ENCODE measurements at regions not wholly inside any gene's neighbourhood (a gene's known extent, or its start where the extent isn't known, plus 50 kb on each side); places are given as distances from the start of the nearest gene placed in this dataset.

- no peaks in the 10 kb centered on the region for H3K36me3 ChIP-seq (ENCODE audit: insufficient read depth, low read length)
- Mint-ChIP-seq H3K27me3 (ENCODE audit: low read depth, unreplicated experiment) (no peaks in the 10 kb centered on the region), H3K4me1 (ENCODE audit: low read depth, unreplicated experiment) (peaks cover 5% of the 10 kb centered on the region), H3K36me3 (ENCODE audit: low read depth, unreplicated experiment) (no peaks in the 10 kb centered on the region), H3K9me3 (ENCODE audit: unreplicated experiment) (no peaks in the 10 kb centered on the region), H3K4me3 (ENCODE audit: unreplicated experiment) (no peak overlapping the region), H3K27ac (ENCODE audit: unreplicated experiment) (no peak overlapping the region)
- no peaks in the 10 kb centered on the region for H3K79me2 ChIP-seq (ENCODE audit: insufficient read depth, low read length)
- H3K4me1 ChIP-seq (ENCODE audit: insufficient read depth, low read length) = no peaks in the 10 kb centered on the region
- H3K9me3 ChIP-seq (ENCODE audit: insufficient read depth, low read depth, low read length) = no peaks in the 10 kb centered on the region
- H3K9ac ChIP-seq (ENCODE audit: low read length) = no peak overlapping the region
- no peak overlapping the region for H3K27ac ChIP-seq (ENCODE audit: low read depth, low read length)
- H3K27me3 ChIP-seq (ENCODE audit: insufficient read depth, low read length) = no peaks in the 10 kb centered on the region
- FAIRE-seq (no peak), DNase-seq (ENCODE audit: low read depth) (no peak)
- TF ChIP-seq EZH2 (IDR thresholded peaks at IDR 0.05; ENCODE audit: insufficient read depth, low read length) (no peak), CTCF (IDR thresholded peaks at IDR 0.05; ENCODE audit: insufficient read depth, low read depth, low read length) (no peak)
- H3K4me3 ChIP-seq (ENCODE audit: insufficient read depth, low read depth, low read length) = no peak overlapping the region
- no peak overlapping the region for H3K4me2 ChIP-seq (ENCODE audit: low read length)
- H4K20me1 ChIP-seq (ENCODE audit: insufficient read depth, low read length) = no peaks in the 10 kb centered on the region
- peak overlapping the region; percentile 34 for H2AFZ ChIP-seq (ENCODE audit: low read depth, low read length)
These were observed 1445.1 kb upstream of the TENM3 start for GRCh38 chr4:180798036-180798577.

- Mint-ChIP-seq H3K27ac (ENCODE audit: unreplicated experiment) (no peak overlapping the region), H3K9me3 (ENCODE audit: unreplicated experiment) (no peaks in the 10 kb centered on the region), H3K27me3 (ENCODE audit: low read depth, unreplicated experiment) (no peaks in the 10 kb centered on the region), H3K4me1 (ENCODE audit: low read depth, unreplicated experiment) (peaks cover 5% of the 10 kb centered on the region), H3K4me3 (ENCODE audit: unreplicated experiment) (no peak overlapping the region), H3K36me3 (ENCODE audit: low read depth, unreplicated experiment) (no peaks in the 10 kb centered on the region)
- H3K4me3 ChIP-seq (ENCODE audit: insufficient read depth, low read depth, low read length) = no peak overlapping the region
- H3K4me1 ChIP-seq (ENCODE audit: insufficient read depth, low read length) = no peaks in the 10 kb centered on the region
- no peaks in the 10 kb centered on the region for H3K79me2 ChIP-seq (ENCODE audit: insufficient read depth, low read length)
- no peak overlapping the region for H3K4me2 ChIP-seq (ENCODE audit: low read length)
- H3K27ac ChIP-seq (ENCODE audit: low read depth, low read length) = no peak overlapping the region
- H3K9me3 ChIP-seq (ENCODE audit: insufficient read depth, low read depth, low read length) = no peaks in the 10 kb centered on the region
- H2AFZ ChIP-seq (ENCODE audit: low read depth, low read length) = no peak overlapping the region
- no peak for TF ChIP-seq EZH2 (IDR thresholded peaks at IDR 0.05; ENCODE audit: insufficient read depth, low read length)
- TF ChIP-seq CTCF (IDR thresholded peaks at IDR 0.05; ENCODE audit: insufficient read depth, low read depth, low read length) = no peak
- FAIRE-seq = no peak
- DNase-seq (ENCODE audit: low read depth) = no peak
- no peaks in the 10 kb centered on the region for H3K36me3 ChIP-seq (ENCODE audit: insufficient read depth, low read length)
- H4K20me1 ChIP-seq (ENCODE audit: insufficient read depth, low read length) = no peaks in the 10 kb centered on the region
- H3K9ac ChIP-seq (ENCODE audit: low read length) = no peak overlapping the region
- H3K27me3 ChIP-seq (ENCODE audit: insufficient read depth, low read length) = no peaks in the 10 kb centered on the region
These were observed 1443.4 kb upstream of the TENM3 start for GRCh38 chr4:180799798-180800197.

GRCh38 chr4:180805101-180805500, 1438.1 kb upstream of the TENM3 start:
- TF ChIP-seq EZH2 (IDR thresholded peaks at IDR 0.05; ENCODE audit: insufficient read depth, low read length) (no peak), CTCF (IDR thresholded peaks at IDR 0.05; ENCODE audit: insufficient read depth, low read depth, low read length) (no peak)
- Histone ChIP-seq H3K4me2 (ENCODE audit: low read length) (no peak overlapping the region), H3K79me2 (ENCODE audit: insufficient read depth, low read length) (no peaks in the 10 kb centered on the region), H3K9ac (ENCODE audit: low read length) (no peak overlapping the region), H3K27ac (ENCODE audit: low read depth, low read length) (no peak overlapping the region), H3K4me3 (ENCODE audit: insufficient read depth, low read depth, low read length) (no peak overlapping the region), H4K20me1 (ENCODE audit: insufficient read depth, low read length) (no peaks in the 10 kb centered on the region), H3K36me3 (ENCODE audit: insufficient read depth, low read length) (no peaks in the 10 kb centered on the region), H3K4me1 (ENCODE audit: insufficient read depth, low read length) (no peaks in the 10 kb centered on the region), H2AFZ (ENCODE audit: low read depth, low read length) (no peak overlapping the region), H3K27me3 (ENCODE audit: insufficient read depth, low read length) (no peaks in the 10 kb centered on the region), H3K9me3 (ENCODE audit: insufficient read depth, low read depth, low read length) (no peaks in the 10 kb centered on the region)
- FAIRE-seq (no peak), DNase-seq (ENCODE audit: low read depth) (no peak)
- Mint-ChIP-seq H3K36me3 (ENCODE audit: low read depth, unreplicated experiment) (no peaks in the 10 kb centered on the region), H3K4me1 (ENCODE audit: low read depth, unreplicated experiment) (no peaks in the 10 kb centered on the region), H3K27me3 (ENCODE audit: low read depth, unreplicated experiment) (no peaks in the 10 kb centered on the region), H3K4me3 (ENCODE audit: unreplicated experiment) (no peak overlapping the region), H3K9me3 (ENCODE audit: unreplicated experiment) (no peaks in the 10 kb centered on the region), H3K27ac (ENCODE audit: unreplicated experiment) (no peak overlapping the region)
